HepG2 (cell line): ENCODE measurements at regions not wholly inside any gene's neighbourhood (a gene's known extent, or its start where the extent isn't known, plus 50 kb on each side); places are given as distances from the start of the nearest gene placed in this dataset.

Experiments
- ATAC-seq: fragments of 200-7000 bp; cut with Tn5 transposase; 3 replicates; pipeline ENCODE4 v1.9.1; 2020; ENCODE audit warnings: mild to moderate bottlenecking, moderate library complexity
- BruUV-seq: library from RNA; stranded (reverse); fragments of 400-500 nt; replicated peaks from 2 replicates; lab custom pipeline; 2021; lab: Mats Ljungman, UMichigan
- CTCF ChIA-PET: fragments of 300-600 bp; formaldehyde crosslinking; extraction: SDS; loops from one replicate; lab custom pipeline; 2021; ENCODE audit warnings: low total read pairs, inconsistent platforms, low intra/inter-chr PET ratio; lab: Yijun Ruan, JAX
- POLR2A ChIA-PET: fragments of 350-600 bp; sonication (Branson Sonifier 250); formaldehyde crosslinking; loops from one replicate; lab custom pipeline; 2020; ENCODE audit warnings: antibody characterized with exemption, inconsistent platforms; lab: Yijun Ruan, JAX
- DNase-seq: peaks from one replicate; pipeline ENCODE4 v3.0.0-alpha.2; 2015; ENCODE audit warnings: low spot score
- FAIRE-seq: peaks from 3 replicates; lab custom pipeline; 2011; peaks lifted over from hg19 to GRCh38; lab: Jason Lieb, UNC
- H2AFZ ChIP-seq: one replicate; pipeline ENCODE4 v1.6.1; 2011; ENCODE audit warnings: low read length, inconsistent platforms
- H3K27ac ChIP-seq: fragments of 300-600 bp; 3 replicates; pipeline ENCODE4 v1.8.0; 2011; ENCODE audit warnings: mixed run types, mild to moderate bottlenecking, mixed read lengths, low read length, inconsistent platforms; ENCODE audit not compliant: insufficient read depth; ENCODE audit errors: extremely low read length
- H3K27me3 ChIP-seq, 2 experiments: fragments of 200-600 bp in 1 of 2; 2 replicates in 1 of 2; 3 replicates in 1 of 2; pipeline versions ENCODE4 v1.6.0 to v1.8.0; 2011; ENCODE audit warnings: low read length in 2 of 2, mild to moderate bottlenecking in 2 of 2, moderate library complexity in 2 of 2, inconsistent platforms in 1 of 2; ENCODE audit not compliant: insufficient read depth in 2 of 2, control insufficient read depth in 1 of 2
- H3K36me3 ChIP-seq, 2 experiments: fragments of 200-600 bp in 1 of 2; replicated peaks in 1 of 2; 2 replicates in 1 of 2; 3 replicates in 1 of 2; pipeline versions ENCODE4 v1.5.1 to v1.8.0; 2011; ENCODE audit warnings: low read length in 2 of 2, inconsistent platforms in 1 of 2; ENCODE audit not compliant: insufficient read depth in 2 of 2, control insufficient read depth in 1 of 2
- H3K4me1 ChIP-seq: 2 replicates; pipeline ENCODE4 v1.5.1; 2012; ENCODE audit warnings: low read length, inconsistent platforms; ENCODE audit not compliant: insufficient read depth
- H3K4me2 ChIP-seq: 2 replicates; pipeline ENCODE4 v1.6.0; 2011; ENCODE audit warnings: low read depth, low read length, inconsistent platforms
- H3K4me3 ChIP-seq, 3 experiments: fragments of 200-600 bp in 1 of 3; sonication (generic), shearing (Covaris generic) in 1 of 3; replicated peaks in 1 of 3; 2 replicates each; pipeline ENCODE4 v1.5.1; 2011 to 2016; ENCODE audit warnings: low read length in 3 of 3, inconsistent platforms in 2 of 3, low read depth in 2 of 3, mild to moderate bottlenecking in 2 of 3, control low read depth in 1 of 3, mixed read lengths in 1 of 3; ENCODE audit not compliant: insufficient read depth in 1 of 3
- H3K79me2 ChIP-seq: one replicate; pipeline ENCODE4 v1.6.1; 2011; ENCODE audit warnings: low read length, inconsistent platforms; ENCODE audit not compliant: insufficient read depth
- H3K9ac ChIP-seq: 2 replicates; pipeline ENCODE4 v1.6.0; 2011; ENCODE audit warnings: mild to moderate bottlenecking, low read depth, low read length, inconsistent platforms; ENCODE audit not compliant: insufficient read depth
- H3K9me3 ChIP-seq: 2 replicates; pipeline ENCODE4 v1.5.1; 2012; ENCODE audit warnings: mild to moderate bottlenecking, low read length
- H4K20me1 ChIP-seq: 2 replicates; pipeline ENCODE4 v1.6.0; 2011; ENCODE audit warnings: inconsistent platforms, mild to moderate bottlenecking, low read length, moderate library complexity; ENCODE audit not compliant: insufficient read depth
- DR1 ChIP-seq: sonication (generic); formaldehyde crosslinking; IDR thresholded peaks from 2 replicates; pipeline ENCODE4 v1.8.0; 2021; ENCODE audit warnings: mild to moderate bottlenecking, missing genetic modification reagents, inconsistent platforms
- FOXK2 ChIP-seq: fragments of 450-650 bp; IDR thresholded peaks from 2 replicates; pipeline ENCODE4 v1.6.1; 2016
- NFE2L1 ChIP-seq: sonication (generic); formaldehyde crosslinking; IDR thresholded peaks from 2 replicates; pipeline ENCODE4 v1.4.0; 2020; ENCODE audit warnings: missing genetic modification reagents, mild to moderate bottlenecking, borderline replicate concordance
- NR2C2 ChIP-seq: sonication (generic); formaldehyde crosslinking; IDR thresholded peaks from 2 replicates; pipeline ENCODE4 v1.4.0; 2020; ENCODE audit warnings: missing genetic modification reagents, mild to moderate bottlenecking, moderate library complexity, borderline replicate concordance
- PAX8 ChIP-seq: sonication (generic); formaldehyde crosslinking; IDR thresholded peaks from 2 replicates; pipeline ENCODE4 v1.8.0; 2022; ENCODE audit warnings: mild to moderate bottlenecking, missing genetic modification reagents, borderline replicate concordance
- PHF21A ChIP-seq: sonication (generic); formaldehyde crosslinking; IDR thresholded peaks from 2 replicates; pipeline ENCODE4 v1.5.0; 2020; ENCODE audit warnings: mild to moderate bottlenecking, missing genetic modification reagents
- RARG ChIP-seq: sonication (generic); formaldehyde crosslinking; IDR thresholded peaks from 2 replicates; pipeline ENCODE4 v1.4.0; 2020; ENCODE audit warnings: low read depth, mild to moderate bottlenecking, missing genetic modification reagents
- SP140L ChIP-seq: sonication (generic); formaldehyde crosslinking; IDR thresholded peaks from 2 replicates; pipeline ENCODE4 v1.4.0; 2020; ENCODE audit warnings: missing genetic modification reagents, borderline replicate concordance
- TSC22D2 ChIP-seq: sonication (generic); formaldehyde crosslinking; IDR thresholded peaks from 2 replicates; pipeline ENCODE4 v1.5.1; 2020; ENCODE audit warnings: missing genetic modification reagents, mild to moderate bottlenecking, borderline replicate concordance
- ZFYVE20 ChIP-seq: sonication (generic); formaldehyde crosslinking; IDR thresholded peaks from 2 replicates; pipeline ENCODE4 v1.8.0; 2023; ENCODE audit warnings: low read depth, mild to moderate bottlenecking, moderate library complexity, missing genetic modification reagents, borderline replicate concordance
- ZNF101 ChIP-seq: sonication (generic); formaldehyde crosslinking; IDR thresholded peaks from 2 replicates; pipeline ENCODE4 v1.4.0; 2020; ENCODE audit warnings: mild to moderate bottlenecking, low read depth, missing genetic modification reagents, borderline replicate concordance
- ZNF337 ChIP-seq: sonication (generic); formaldehyde crosslinking; IDR thresholded peaks from 2 replicates; pipeline ENCODE4 v1.5.1; 2020; ENCODE audit warnings: missing genetic modification reagents, low read depth, mild to moderate bottlenecking, borderline replicate concordance
- ZNF563 ChIP-seq: sonication (generic); formaldehyde crosslinking; IDR thresholded peaks from 2 replicates; pipeline ENCODE4 v1.8.0; 2022; ENCODE audit warnings: mild to moderate bottlenecking, moderate library complexity, missing genetic modification reagents
- ZNF614 ChIP-seq: IDR thresholded peaks from 2 replicates; pipeline ENCODE4 v1.6.1; 2018; ENCODE audit warnings: missing biosample characterization, missing genetic modification reagents, inconsistent platforms, borderline replicate concordance
- ZNF790 ChIP-seq: sonication (generic); formaldehyde crosslinking; IDR thresholded peaks from 2 replicates; pipeline ENCODE4 v1.8.0; 2022; ENCODE audit warnings: missing genetic modification reagents, mild to moderate bottlenecking, borderline replicate concordance
- ZSCAN25 ChIP-seq: sonication (generic); formaldehyde crosslinking; IDR thresholded peaks from 2 replicates; pipeline ENCODE4 v1.8.0; 2022; ENCODE audit warnings: mild to moderate bottlenecking, missing genetic modification reagents
- WGBS: methylation state at CpG from one replicate; pipeline ENCODE4 v1.1.6; 2017; ENCODE audit warnings: low lambda C conversion rate; 5-methylcytosine and 5-hydroxymethylcytosine counted together
- in situ Hi-C: cut with HindIII; loops from 2 replicates; pipeline ENCODE4 v1.10.0; 2017; ENCODE audit warnings: low pct_unique_long_range_greater_than_20kb; ENCODE audit not compliant: extremely low pct_ligation_motif_present
- intact Hi-C: fragments of 100-400 bp; cut with micrococcal nuclease; formaldehyde crosslinking; loops from one replicate; pipeline ENCODE4 v1.10.0; 2022; ENCODE audit not compliant: unreplicated experiment
- TF ChIP-seq, protein P1 (sequence below): sonication (generic); formaldehyde crosslinking; IDR thresholded peaks from 2 replicates; pipeline ENCODE4 v1.4.0; 2020; ENCODE audit warnings: low read depth, missing genetic modification reagents

DNA sequence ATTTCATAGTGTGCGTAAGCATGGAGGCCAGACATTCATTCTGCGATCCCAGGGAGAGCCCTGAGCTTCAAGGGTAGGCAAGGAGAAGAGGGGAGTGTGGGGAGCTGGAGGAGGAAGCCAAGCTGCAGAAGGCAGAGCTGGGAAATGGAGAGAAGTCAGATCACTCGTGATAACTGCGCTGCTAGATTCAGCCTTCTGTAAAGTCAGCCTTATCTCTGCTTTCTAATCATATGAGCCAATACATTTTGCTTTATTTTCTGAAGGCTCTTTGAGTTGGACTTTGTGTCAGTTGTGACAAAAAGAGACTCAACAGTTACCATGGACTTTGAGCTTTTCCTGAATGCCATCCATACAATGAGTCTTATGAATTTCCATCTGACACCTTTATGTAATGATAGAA lies 61.7 kb upstream of the CREB5 start:
- no peak for FAIRE-seq
- intact Hi-C loops (no loop called here), in situ Hi-C loops (no loop called here)
- 40% methylated on average over 4 of the region's 4 CpGs for WGBS
- Histone ChIP-seq H3K4me3 (no peak overlapping the region), H3K4me1 (no peaks in the 10 kb centered on the region; the same call in 1 of the 2 replicates), H3K79me2 (no peaks in the 10 kb centered on the region), H3K4me2 (no peak overlapping the region), H2AFZ (no peak overlapping the region), H3K27ac (no peak overlapping the region), H3K9me3 (no peaks in the 10 kb centered on the region), H3K36me3 (no peaks in the 10 kb centered on the region), H3K9ac (no peak overlapping the region), H4K20me1 (no peaks in the 10 kb centered on the region), H3K27me3 (peaks cover 0 to 7% of the 10 kb centered on the region in 2 experiments; a peak in 2 of 5 replicates)
- DNase-seq, result no peak
- no TSS peak for BruUV-seq
- TF ChIP-seq ZFYVE20 (CRISPR knock-in tag), result no peak
- no peak for TF ChIP-seq ZNF790 (CRISPR knock-in tag)
- TF ChIP-seq ZNF337 (CRISPR knock-in tag), result no peak
- no peak for TF ChIP-seq TSC22D2 (CRISPR knock-in tag)
- no peak for TF ChIP-seq ZSCAN25 (CRISPR knock-in tag)
- TF ChIP-seq ZNF614 (CRISPR knock-in tag), result no peak
- no peak for TF ChIP-seq DR1
- ChIA-PET CTCF (no interaction called here), POLR2A (no interaction called here)
- no peak for ATAC-seq

DNA sequence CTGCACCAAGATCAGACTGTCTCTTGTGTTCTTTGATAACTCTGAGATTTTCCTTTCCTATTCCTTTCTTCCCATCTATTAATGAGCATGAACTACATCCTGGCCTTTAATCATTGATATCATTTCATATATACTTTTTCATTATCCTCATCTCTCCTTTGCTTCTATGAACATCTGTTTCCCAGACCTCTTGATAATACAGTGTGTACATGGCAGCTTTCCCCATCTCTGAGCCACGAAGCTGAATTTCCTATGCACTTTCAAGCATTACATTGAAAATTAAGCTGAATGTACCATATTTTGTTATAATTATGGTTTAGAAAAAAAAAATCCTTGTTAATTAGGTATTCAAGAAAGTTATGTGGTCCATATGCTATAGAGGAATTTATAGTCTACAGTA lies 60.9 kb upstream of the CREB5 start:
- H3K4me2 ChIP-seq, result no peak overlapping the region
- no peak overlapping the region for H3K4me3 ChIP-seq
- H3K27ac ChIP-seq, result no peak overlapping the region
- H3K9ac ChIP-seq, result no peak overlapping the region
- H3K36me3 ChIP-seq, result no peaks in the 10 kb centered on the region
- in situ Hi-C loops (no loop called here), intact Hi-C loops (no loop called here)
- no peak for ATAC-seq
- H3K9me3 ChIP-seq, result no peaks in the 10 kb centered on the region
- no peaks in the 10 kb centered on the region for H3K79me2 ChIP-seq
- no peaks in the 10 kb centered on the region for H4K20me1 ChIP-seq
- peaks cover 0 to 10% of the 10 kb centered on the region in 2 experiments; a peak in 2 of 5 replicates for H3K27me3 ChIP-seq
- POLR2A ChIA-PET, result no interaction called here
- no peak for FAIRE-seq
- no peak for DNase-seq
- 5% methylated on average over 1 of the region's 1 CpG for WGBS
- BruUV-seq, result no TSS peak
- H3K4me1 ChIP-seq, result no peaks in the 10 kb centered on the region; the same call in 1 of the 2 replicates
- CTCF ChIA-PET, result no interaction called here
- no peak overlapping the region for H2AFZ ChIP-seq
- no peak for TF ChIP-seq NR2C2 (CRISPR knock-in tag)
- no peak for TF ChIP-seq FOXK2
- no peak for TF ChIP-seq SP140L (CRISPR knock-in tag)
- no peak for TF ChIP-seq RARG (CRISPR knock-in tag)
- TF ChIP-seq NFE2L1 (CRISPR knock-in tag), result no peak
- TF ChIP-seq ZNF101, result no peak
- TF ChIP-seq ZNF563 (CRISPR knock-in tag), result no peak
- TF ChIP-seq PAX8, result no peak
- TF ChIP-seq, protein P1, sequence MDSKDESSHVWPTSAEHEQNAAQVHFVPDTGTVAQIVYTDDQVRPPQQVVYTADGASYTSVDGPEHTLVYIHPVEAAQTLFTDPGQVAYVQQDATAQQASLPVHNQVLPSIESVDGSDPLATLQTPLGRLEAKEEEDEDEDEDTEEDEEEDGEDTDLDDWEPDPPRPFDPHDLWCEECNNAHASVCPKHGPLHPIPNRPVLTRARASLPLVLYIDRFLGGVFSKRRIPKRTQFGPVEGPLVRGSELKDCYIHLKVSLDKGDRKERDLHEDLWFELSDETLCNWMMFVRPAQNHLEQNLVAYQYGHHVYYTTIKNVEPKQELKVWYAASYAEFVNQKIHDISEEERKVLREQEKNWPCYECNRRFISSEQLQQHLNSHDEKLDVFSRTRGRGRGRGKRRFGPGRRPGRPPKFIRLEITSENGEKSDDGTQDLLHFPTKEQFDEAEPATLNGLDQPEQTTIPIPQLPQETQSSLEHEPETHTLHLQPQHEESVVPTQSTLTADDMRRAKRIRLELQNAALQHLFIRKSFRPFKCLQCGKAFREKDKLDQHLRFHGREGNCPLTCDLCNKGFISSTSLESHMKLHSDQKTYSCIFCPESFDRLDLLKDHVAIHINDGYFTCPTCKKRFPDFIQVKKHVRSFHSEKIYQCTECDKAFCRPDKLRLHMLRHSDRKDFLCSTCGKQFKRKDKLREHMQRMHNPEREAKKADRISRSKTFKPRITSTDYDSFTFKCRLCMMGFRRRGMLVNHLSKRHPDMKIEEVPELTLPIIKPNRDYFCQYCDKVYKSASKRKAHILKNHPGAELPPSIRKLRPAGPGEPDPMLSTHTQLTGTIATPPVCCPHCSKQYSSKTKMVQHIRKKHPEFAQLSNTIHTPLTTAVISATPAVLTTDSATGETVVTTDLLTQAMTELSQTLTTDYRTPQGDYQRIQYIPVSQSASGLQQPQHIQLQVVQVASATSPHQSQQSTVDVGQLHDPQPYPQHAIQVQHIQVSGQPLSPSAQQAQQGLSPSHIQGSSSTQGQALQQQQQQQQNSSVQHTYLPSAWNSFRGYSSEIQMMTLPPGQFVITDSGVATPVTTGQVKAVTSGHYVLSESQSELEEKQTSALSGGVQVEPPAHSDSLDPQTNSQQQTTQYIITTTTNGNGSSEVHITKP (CRISPR knock-in tag), result no peak
- TF ChIP-seq PHF21A (CRISPR knock-in tag), result no peak
